ENCODE measurements at regions not wholly inside any gene's neighbourhood (a gene's known extent, or its start where the extent isn't known, plus 50 kb on each side); places are given as distances from the start of the nearest gene placed in this dataset.

DNA sequence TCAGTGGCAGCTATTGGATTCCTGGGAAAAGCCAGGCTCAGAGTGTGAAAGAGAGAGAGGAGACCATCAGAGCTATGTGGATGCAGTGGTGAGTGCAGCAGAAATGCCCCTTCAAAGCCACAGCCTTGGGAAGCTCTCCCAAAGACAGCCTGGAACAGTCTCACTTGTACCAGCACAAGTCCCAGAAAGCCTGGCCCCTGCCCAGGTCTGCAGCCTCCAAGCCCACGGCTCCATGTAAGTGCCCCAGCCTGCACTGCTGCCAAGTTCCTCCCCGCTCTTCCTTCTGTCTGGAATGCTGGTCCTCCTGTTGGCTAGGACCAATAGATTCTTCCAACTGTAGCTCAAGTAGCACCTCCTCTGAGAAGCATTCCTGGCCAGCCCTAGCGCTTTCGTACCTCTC, 539.7 kb downstream of the MIAT start (continued):
- TF ChIP-seq, protein P1, sequence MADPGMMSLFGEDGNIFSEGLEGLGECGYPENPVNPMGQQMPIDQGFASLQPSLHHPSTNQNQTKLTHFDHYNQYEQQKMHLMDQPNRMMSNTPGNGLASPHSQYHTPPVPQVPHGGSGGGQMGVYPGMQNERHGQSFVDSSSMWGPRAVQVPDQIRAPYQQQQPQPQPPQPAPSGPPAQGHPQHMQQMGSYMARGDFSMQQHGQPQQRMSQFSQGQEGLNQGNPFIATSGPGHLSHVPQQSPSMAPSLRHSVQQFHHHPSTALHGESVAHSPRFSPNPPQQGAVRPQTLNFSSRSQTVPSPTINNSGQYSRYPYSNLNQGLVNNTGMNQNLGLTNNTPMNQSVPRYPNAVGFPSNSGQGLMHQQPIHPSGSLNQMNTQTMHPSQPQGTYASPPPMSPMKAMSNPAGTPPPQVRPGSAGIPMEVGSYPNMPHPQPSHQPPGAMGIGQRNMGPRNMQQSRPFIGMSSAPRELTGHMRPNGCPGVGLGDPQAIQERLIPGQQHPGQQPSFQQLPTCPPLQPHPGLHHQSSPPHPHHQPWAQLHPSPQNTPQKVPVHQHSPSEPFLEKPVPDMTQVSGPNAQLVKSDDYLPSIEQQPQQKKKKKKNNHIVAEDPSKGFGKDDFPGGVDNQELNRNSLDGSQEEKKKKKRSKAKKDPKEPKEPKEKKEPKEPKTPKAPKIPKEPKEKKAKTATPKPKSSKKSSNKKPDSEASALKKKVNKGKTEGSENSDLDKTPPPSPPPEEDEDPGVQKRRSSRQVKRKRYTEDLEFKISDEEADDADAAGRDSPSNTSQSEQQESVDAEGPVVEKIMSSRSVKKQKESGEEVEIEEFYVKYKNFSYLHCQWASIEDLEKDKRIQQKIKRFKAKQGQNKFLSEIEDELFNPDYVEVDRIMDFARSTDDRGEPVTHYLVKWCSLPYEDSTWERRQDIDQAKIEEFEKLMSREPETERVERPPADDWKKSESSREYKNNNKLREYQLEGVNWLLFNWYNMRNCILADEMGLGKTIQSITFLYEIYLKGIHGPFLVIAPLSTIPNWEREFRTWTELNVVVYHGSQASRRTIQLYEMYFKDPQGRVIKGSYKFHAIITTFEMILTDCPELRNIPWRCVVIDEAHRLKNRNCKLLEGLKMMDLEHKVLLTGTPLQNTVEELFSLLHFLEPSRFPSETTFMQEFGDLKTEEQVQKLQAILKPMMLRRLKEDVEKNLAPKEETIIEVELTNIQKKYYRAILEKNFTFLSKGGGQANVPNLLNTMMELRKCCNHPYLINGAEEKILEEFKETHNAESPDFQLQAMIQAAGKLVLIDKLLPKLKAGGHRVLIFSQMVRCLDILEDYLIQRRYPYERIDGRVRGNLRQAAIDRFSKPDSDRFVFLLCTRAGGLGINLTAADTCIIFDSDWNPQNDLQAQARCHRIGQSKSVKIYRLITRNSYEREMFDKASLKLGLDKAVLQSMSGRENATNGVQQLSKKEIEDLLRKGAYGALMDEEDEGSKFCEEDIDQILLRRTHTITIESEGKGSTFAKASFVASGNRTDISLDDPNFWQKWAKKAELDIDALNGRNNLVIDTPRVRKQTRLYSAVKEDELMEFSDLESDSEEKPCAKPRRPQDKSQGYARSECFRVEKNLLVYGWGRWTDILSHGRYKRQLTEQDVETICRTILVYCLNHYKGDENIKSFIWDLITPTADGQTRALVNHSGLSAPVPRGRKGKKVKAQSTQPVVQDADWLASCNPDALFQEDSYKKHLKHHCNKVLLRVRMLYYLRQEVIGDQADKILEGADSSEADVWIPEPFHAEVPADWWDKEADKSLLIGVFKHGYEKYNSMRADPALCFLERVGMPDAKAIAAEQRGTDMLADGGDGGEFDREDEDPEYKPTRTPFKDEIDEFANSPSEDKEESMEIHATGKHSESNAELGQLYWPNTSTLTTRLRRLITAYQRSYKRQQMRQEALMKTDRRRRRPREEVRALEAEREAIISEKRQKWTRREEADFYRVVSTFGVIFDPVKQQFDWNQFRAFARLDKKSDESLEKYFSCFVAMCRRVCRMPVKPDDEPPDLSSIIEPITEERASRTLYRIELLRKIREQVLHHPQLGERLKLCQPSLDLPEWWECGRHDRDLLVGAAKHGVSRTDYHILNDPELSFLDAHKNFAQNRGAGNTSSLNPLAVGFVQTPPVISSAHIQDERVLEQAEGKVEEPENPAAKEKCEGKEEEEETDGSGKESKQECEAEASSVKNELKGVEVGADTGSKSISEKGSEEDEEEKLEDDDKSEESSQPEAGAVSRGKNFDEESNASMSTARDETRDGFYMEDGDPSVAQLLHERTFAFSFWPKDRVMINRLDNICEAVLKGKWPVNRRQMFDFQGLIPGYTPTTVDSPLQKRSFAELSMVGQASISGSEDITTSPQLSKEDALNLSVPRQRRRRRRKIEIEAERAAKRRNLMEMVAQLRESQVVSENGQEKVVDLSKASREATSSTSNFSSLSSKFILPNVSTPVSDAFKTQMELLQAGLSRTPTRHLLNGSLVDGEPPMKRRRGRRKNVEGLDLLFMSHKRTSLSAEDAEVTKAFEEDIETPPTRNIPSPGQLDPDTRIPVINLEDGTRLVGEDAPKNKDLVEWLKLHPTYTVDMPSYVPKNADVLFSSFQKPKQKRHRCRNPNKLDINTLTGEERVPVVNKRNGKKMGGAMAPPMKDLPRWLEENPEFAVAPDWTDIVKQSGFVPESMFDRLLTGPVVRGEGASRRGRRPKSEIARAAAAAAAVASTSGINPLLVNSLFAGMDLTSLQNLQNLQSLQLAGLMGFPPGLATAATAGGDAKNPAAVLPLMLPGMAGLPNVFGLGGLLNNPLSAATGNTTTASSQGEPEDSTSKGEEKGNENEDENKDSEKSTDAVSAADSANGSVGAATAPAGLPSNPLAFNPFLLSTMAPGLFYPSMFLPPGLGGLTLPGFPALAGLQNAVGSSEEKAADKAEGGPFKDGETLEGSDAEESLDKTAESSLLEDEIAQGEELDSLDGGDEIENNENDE (IDR thresholded peaks at IDR 0.05; ENCODE audit: insufficient replicate concordance, low read length): no peak
- TF ChIP-seq HDAC2 (IDR thresholded peaks at IDR 0.05; ENCODE audit: borderline replicate concordance in 1 of 2, low read depth in 2 of 2, low read length in 2 of 2): no peak
- TF ChIP-seq MAFK (IDR thresholded peaks at IDR 0.05; ENCODE audit: low read depth, low read length): no peak
- no peak for TF ChIP-seq CHD1 (IDR thresholded peaks at IDR 0.05; ENCODE audit: low read depth, low read length)
- no peak for TF ChIP-seq ZNF274 (IDR thresholded peaks at IDR 0.05; ENCODE audit: borderline replicate concordance, extremely low read depth, low read length)
- TF ChIP-seq, protein P2, sequence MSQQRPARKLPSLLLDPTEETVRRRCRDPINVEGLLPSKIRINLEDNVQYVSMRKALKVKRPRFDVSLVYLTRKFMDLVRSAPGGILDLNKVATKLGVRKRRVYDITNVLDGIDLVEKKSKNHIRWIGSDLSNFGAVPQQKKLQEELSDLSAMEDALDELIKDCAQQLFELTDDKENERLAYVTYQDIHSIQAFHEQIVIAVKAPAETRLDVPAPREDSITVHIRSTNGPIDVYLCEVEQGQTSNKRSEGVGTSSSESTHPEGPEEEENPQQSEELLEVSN (IDR thresholded peaks at IDR 0.05): no peak
- no peak for TF ChIP-seq RBBP5 (IDR thresholded peaks at IDR 0.05; ENCODE audit: borderline replicate concordance, low read depth, low read length)

All from H1 (cell line).